SK-N-SH treated with all-trans-retinoic acid at 6 μM for 48 hours (cell line): ENCODE measurements at regions not wholly inside any gene's neighbourhood (a gene's known extent, or its start where the extent isn't known, plus 50 kb on each side); places are given as distances from the start of the nearest gene placed in this dataset.

ENCODE experiments used
- ATAC-seq: fragments of 200-7000 bp; cut with Tn5 transposase; 3 replicates; pipeline ENCODE4 v1.9.1; 2020; ENCODE audit warnings: mild to moderate bottlenecking, moderate library complexity
- ARNTL ChIP-seq: fragments of 450-650 bp; formaldehyde crosslinking; IDR thresholded peaks from 2 replicates; pipeline ENCODE4 v1.5.0; 2020; ENCODE audit warnings: low read depth, mild to moderate bottlenecking, moderate library complexity, borderline replicate concordance
- BACH2 ChIP-seq: fragments of 250-450 bp; sonication (Bioruptor Pico); IDR thresholded peaks from 2 replicates; pipeline ENCODE4 v1.9.0; 2021; ENCODE audit warnings: mild to moderate bottlenecking, borderline replicate concordance
- CSDC2 ChIP-seq: fragments of 250-450 bp; sonication (Bioruptor Pico); IDR thresholded peaks from 2 replicates; pipeline ENCODE4 v1.5.0; 2020; ENCODE audit warnings: mild to moderate bottlenecking, moderate library complexity
- ESRRG ChIP-seq: fragments of 250-450 bp; sonication (Bioruptor Pico); IDR thresholded peaks from 2 replicates; pipeline ENCODE4 v1.6.1; 2021; ENCODE audit warnings: mild to moderate bottlenecking
- GLIS3 ChIP-seq: fragments of 250-450 bp; sonication (Bioruptor Pico); IDR thresholded peaks from 2 replicates; pipeline ENCODE4 v1.5.0; 2020; ENCODE audit warnings: mild to moderate bottlenecking, moderate library complexity
- ISL1 ChIP-seq: fragments of 250-450 bp; sonication (Bioruptor Pico); IDR thresholded peaks from 2 replicates; pipeline ENCODE4 v2.1.2; 2022; ENCODE audit warnings: mild to moderate bottlenecking, moderate library complexity
- OSR1 ChIP-seq: fragments of 250-450 bp; sonication (Bioruptor Pico); IDR thresholded peaks from 2 replicates; pipeline ENCODE4 v1.8.0; 2022; ENCODE audit warnings: moderate library complexity, mild to moderate bottlenecking, inconsistent platforms
- POU6F1 ChIP-seq: fragments of 250-450 bp; sonication (Bioruptor Pico); IDR thresholded peaks from 2 replicates; pipeline ENCODE4 v1.8.0; 2021; ENCODE audit warnings: low read depth, mild to moderate bottlenecking, moderate library complexity, borderline replicate concordance
- PPARA ChIP-seq: fragments of 250-450 bp; sonication (Bioruptor Pico); IDR thresholded peaks from 2 replicates; pipeline ENCODE4 v1.5.0; 2020; ENCODE audit warnings: mild to moderate bottlenecking, borderline replicate concordance
- SNAI2 ChIP-seq: fragments of 250-450 bp; sonication (Bioruptor Pico); IDR thresholded peaks from 2 replicates; pipeline ENCODE4 v1.5.0; 2020; ENCODE audit warnings: mild to moderate bottlenecking, moderate library complexity
- TCF4 ChIP-seq: fragments of 250-450 bp; sonication (Bioruptor Pico); IDR thresholded peaks from 2 replicates; pipeline ENCODE4 v1.8.0; 2021; ENCODE audit warnings: mild to moderate bottlenecking, moderate library complexity, borderline replicate concordance
- TOX ChIP-seq: fragments of 250-450 bp; sonication (Bioruptor Pico); IDR thresholded peaks from 2 replicates; pipeline ENCODE4 v1.8.0; 2021; ENCODE audit warnings: mild to moderate bottlenecking, moderate library complexity, borderline replicate concordance
- ZC3H10 ChIP-seq: fragments of 250-450 bp; sonication (Bioruptor Pico); IDR thresholded peaks from 2 replicates; pipeline ENCODE4 v1.5.1; 2021; ENCODE audit warnings: mild to moderate bottlenecking, moderate library complexity
- ZFP30 ChIP-seq: fragments of 450-650 bp; formaldehyde crosslinking; IDR thresholded peaks from 2 replicates; pipeline ENCODE4 v1.5.0; 2022; ENCODE audit warnings: mild to moderate bottlenecking, moderate library complexity
- ZNF565 ChIP-seq: fragments of 450-650 bp; formaldehyde crosslinking; conservative IDR thresholded peaks from 2 replicates; pipeline ENCODE4 v1.5.0; 2020; ENCODE audit warnings: low read depth, mild to moderate bottlenecking, moderate library complexity
- ZNF70 ChIP-seq: fragments of 450-650 bp; formaldehyde crosslinking; IDR thresholded peaks from 2 replicates; pipeline ENCODE4 v1.5.0; 2020; ENCODE audit warnings: mild to moderate bottlenecking, moderate library complexity
- ZNF8 ChIP-seq: fragments of 450-650 bp; formaldehyde crosslinking; IDR thresholded peaks from 2 replicates; pipeline ENCODE4 v1.5.0; 2020; ENCODE audit warnings: mild to moderate bottlenecking, moderate library complexity
- TF ChIP-seq, protein P1 (sequence below): fragments of 250-450 bp; sonication (Bioruptor Pico); IDR thresholded peaks from 2 replicates; pipeline ENCODE4 v1.5.1; 2021; ENCODE audit warnings: mild to moderate bottlenecking, moderate library complexity
- TF ChIP-seq, protein P2 (sequence below): fragments of 250-450 bp; sonication (Bioruptor Pico); IDR thresholded peaks from 2 replicates; pipeline ENCODE4 v1.5.1; 2020; ENCODE audit warnings: low read depth, mild to moderate bottlenecking, moderate library complexity
- TF ChIP-seq, protein P3 (sequence below): fragments of 250-450 bp; sonication (Bioruptor Pico); IDR thresholded peaks from 2 replicates; pipeline ENCODE4 v1.8.0; 2020; ENCODE audit warnings: mild to moderate bottlenecking, moderate library complexity, borderline replicate concordance

- ATAC-seq = no peak
- no peak for TF ChIP-seq ZNF8 (CRISPR knock-in tag)
- TF ChIP-seq BACH2 (CRISPR knock-in tag) = no peak
- no peak for TF ChIP-seq ZNF70 (CRISPR knock-in tag)
- TF ChIP-seq, protein P1, sequence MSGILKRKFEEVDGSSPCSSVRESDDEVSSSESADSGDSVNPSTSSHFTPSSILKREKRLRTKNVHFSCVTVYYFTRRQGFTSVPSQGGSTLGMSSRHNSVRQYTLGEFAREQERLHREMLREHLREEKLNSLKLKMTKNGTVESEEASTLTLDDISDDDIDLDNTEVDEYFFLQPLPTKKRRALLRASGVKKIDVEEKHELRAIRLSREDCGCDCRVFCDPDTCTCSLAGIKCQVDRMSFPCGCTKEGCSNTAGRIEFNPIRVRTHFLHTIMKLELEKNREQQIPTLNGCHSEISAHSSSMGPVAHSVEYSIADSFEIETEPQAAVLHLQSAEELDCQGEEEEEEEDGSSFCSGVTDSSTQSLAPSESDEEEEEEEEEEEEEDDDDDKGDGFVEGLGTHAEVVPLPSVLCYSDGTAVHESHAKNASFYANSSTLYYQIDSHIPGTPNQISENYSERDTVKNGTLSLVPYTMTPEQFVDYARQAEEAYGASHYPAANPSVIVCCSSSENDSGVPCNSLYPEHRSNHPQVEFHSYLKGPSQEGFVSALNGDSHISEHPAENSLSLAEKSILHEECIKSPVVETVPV (CRISPR knock-in tag) = no peak
- no peak for TF ChIP-seq PPARA (CRISPR knock-in tag)
- TF ChIP-seq OSR1 (CRISPR knock-in tag) = no peak
- no peak for TF ChIP-seq POU6F1 (CRISPR knock-in tag)
- TF ChIP-seq CSDC2 (CRISPR knock-in tag) = no peak
- TF ChIP-seq, protein P2, sequence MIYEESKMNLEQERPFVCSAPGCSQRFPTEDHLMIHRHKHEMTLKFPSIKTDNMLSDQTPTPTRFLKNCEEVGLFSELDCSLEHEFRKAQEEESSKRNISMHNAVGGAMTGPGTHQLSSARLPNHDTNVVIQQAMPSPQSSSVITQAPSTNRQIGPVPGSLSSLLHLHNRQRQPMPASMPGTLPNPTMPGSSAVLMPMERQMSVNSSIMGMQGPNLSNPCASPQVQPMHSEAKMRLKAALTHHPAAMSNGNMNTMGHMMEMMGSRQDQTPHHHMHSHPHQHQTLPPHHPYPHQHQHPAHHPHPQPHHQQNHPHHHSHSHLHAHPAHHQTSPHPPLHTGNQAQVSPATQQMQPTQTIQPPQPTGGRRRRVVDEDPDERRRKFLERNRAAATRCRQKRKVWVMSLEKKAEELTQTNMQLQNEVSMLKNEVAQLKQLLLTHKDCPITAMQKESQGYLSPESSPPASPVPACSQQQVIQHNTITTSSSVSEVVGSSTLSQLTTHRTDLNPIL (CRISPR knock-in tag) = no peak
- TF ChIP-seq GLIS3 (CRISPR knock-in tag) = no peak
- no peak for TF ChIP-seq ZFP30 (CRISPR knock-in tag)
- TF ChIP-seq ESRRG = no peak
- TF ChIP-seq ZNF565 (CRISPR knock-in tag) = no peak
- no peak for TF ChIP-seq ARNTL (CRISPR knock-in tag)
- TF ChIP-seq ZC3H10 (CRISPR knock-in tag) = no peak
- TF ChIP-seq, protein P3, sequence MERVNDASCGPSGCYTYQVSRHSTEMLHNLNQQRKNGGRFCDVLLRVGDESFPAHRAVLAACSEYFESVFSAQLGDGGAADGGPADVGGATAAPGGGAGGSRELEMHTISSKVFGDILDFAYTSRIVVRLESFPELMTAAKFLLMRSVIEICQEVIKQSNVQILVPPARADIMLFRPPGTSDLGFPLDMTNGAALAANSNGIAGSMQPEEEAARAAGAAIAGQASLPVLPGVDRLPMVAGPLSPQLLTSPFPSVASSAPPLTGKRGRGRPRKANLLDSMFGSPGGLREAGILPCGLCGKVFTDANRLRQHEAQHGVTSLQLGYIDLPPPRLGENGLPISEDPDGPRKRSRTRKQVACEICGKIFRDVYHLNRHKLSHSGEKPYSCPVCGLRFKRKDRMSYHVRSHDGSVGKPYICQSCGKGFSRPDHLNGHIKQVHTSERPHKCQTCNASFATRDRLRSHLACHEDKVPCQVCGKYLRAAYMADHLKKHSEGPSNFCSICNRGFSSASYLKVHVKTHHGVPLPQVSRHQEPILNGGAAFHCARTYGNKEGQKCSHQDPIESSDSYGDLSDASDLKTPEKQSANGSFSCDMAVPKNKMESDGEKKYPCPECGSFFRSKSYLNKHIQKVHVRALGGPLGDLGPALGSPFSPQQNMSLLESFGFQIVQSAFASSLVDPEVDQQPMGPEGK = no peak
- TF ChIP-seq TOX = no peak
- no peak for TF ChIP-seq TCF4 (CRISPR knock-in tag)
- no peak for TF ChIP-seq ISL1 (CRISPR knock-in tag)
Measured at GRCh38 chr5:71782393-71782770, 63.3 kb downstream of the CARTPT start.

DNA sequence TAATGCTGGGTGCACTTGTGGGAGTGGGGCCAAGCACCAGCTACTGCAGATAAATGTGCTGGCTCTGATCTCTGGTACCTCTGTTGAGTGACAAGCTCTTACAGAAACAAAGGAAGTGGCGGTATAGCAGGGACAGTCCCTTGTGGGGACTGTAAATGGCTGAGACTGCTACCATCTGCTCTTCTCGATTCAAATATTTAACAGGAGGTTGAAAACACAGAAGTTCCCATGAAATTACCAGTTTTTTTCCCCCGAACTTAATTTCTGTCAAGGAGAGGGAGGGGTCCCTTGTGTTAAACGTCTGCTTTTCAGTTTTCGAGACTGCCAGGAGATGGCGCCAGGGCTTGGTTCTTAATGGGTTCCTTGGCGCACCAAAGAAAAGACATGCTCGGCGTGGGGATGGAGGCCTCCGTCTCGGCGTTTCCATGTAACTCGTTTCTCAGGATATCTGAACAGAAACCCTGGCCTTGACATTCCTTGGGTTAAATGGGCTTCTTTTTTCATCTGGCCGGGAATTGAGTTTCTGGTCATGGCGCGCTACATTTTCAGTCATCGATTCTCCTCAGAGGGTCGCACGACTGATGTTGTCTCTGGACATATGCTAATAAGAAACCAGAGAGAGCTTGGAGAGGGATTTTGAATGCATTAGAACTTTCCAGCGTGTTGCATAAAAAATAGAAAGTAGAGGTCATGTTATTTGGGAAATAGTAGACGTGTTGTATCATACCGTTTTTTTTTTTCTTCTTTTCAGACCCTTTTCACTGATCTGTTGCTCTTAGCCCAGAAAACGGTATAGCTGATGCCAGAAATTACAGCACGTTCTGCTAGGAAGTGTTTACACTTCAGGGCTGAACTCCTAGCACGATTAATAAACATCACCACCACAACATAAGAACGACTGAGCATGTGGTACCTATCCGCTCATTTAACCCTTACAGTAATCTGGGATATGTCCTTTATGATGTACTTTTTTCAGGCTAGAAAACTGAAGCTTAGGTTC is 64.0 kb downstream of the CARTPT start:
- no peak for TF ChIP-seq ZNF8 (CRISPR knock-in tag)
- TF ChIP-seq, protein P1 (CRISPR knock-in tag) = no peak
- ATAC-seq = peak; percentile 93

DNA sequence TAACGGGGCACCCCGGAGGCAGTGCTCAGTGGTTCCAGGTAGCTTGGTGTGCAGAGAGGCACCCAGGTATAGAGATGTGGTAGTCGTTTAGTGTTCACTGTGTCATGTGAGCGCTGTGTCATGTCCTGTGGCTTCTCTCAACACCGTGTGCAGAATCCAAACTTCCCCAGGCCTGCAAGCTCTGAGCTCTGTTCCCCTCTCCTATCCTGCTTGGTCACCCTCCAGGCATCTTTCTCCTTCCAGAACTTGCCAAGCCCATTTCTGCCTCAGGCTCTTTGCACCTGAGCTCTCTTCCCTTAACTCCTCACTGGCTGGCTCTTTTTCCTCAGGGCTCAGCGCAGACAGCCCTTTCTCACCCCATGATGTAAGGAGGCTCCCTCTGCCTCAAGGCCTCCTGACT is 64.8 kb downstream of the CARTPT start:
- no peak for ATAC-seq
- TF ChIP-seq POU6F1 (CRISPR knock-in tag) = no peak
- TF ChIP-seq BACH2 (CRISPR knock-in tag) = no peak
- no peak for TF ChIP-seq SNAI2 (CRISPR knock-in tag)
